CD4-positive, alpha-beta T cell (primary cell): ENCODE measurements at regions not wholly inside any gene's neighbourhood (a gene's known extent, or its start where the extent isn't known, plus 50 kb on each side); places are given as distances from the start of the nearest gene placed in this dataset.

Experiments used
- ATAC-seq: fragments of 200-7000 bp; cut with Tn5 transposase; one replicate; pipeline ENCODE4 v1.10.0; 2022; ENCODE audit warnings: mild to moderate bottlenecking; ENCODE audit not compliant: poor library complexity
- CTCF ChIA-PET: fragments of 350-600 bp; sonication (Branson Sonifier 250); formaldehyde crosslinking; loops from one replicate; lab custom pipeline; 2021; ENCODE audit warnings: antibody characterized with exemption, inconsistent platforms; lab: Charles Lee
- POLR2A ChIA-PET: fragments of 350-600 bp; sonication (Branson Sonifier 250); formaldehyde crosslinking; loops from one replicate; lab custom pipeline; 2021; ENCODE audit warnings: antibody characterized with exemption, inconsistent platforms; lab: Charles Lee
- DNase-seq, 14 experiments: peaks; one replicate each; pipeline ENCODE4 v3.0.0-alpha.2; 2013 to 2020; ENCODE audit warnings: mixed read lengths in 2 of 14
- H3K27ac ChIP-seq, 2 donors: one replicate each; pipeline versions ENCODE4 v1.5.1 to v1.7.0; 2013; ENCODE audit warnings: low read length in 2 of 2, low read depth in 1 of 2, mild to moderate bottlenecking in 1 of 2
- H3K27me3 ChIP-seq, 2 experiments: 1 replicate in 1 of 2; 2 replicates in 1 of 2; pipeline versions ENCODE4 v1.6.1 to v1.7.0; 2013; ENCODE audit warnings: low read length in 2 of 2, control low read depth in 1 of 2, mild to moderate bottlenecking in 1 of 2, moderate library complexity in 1 of 2; ENCODE audit not compliant: insufficient read depth in 2 of 2, control insufficient read depth in 1 of 2
- H3K36me3 ChIP-seq: one replicate; pipeline ENCODE4 v1.6.1; 2013; ENCODE audit warnings: low read length, control low read depth; ENCODE audit not compliant: insufficient read depth
- H3K4me1 ChIP-seq: one replicate; pipeline ENCODE4 v1.6.1; 2013; ENCODE audit warnings: low read length, control low read depth; ENCODE audit not compliant: insufficient read depth
- H3K4me3 ChIP-seq: one replicate; pipeline ENCODE4 v1.5.1; 2013; ENCODE audit warnings: mild to moderate bottlenecking, low read length, moderate library complexity
- H3K9me3 ChIP-seq, 2 experiments: 1 replicate in 1 of 2; 2 replicates in 1 of 2; pipeline versions ENCODE4 v1.6.1 to v1.7.0; 2013; ENCODE audit warnings: low read length in 2 of 2, mild to moderate bottlenecking in 2 of 2, control low read depth in 1 of 2, moderate library complexity in 1 of 2; ENCODE audit not compliant: control insufficient read depth in 1 of 2, insufficient read depth in 1 of 2
- H3K27ac Mint-ChIP-seq: one replicate; pipeline ENCODE4 v1.8.0; 2020; ENCODE audit warnings: mixed read lengths
- H3K27me3 Mint-ChIP-seq: one replicate; pipeline ENCODE4 v1.8.0; 2021; ENCODE audit warnings: mixed read lengths
- H3K36me3 Mint-ChIP-seq: one replicate; pipeline ENCODE4 v1.8.0; 2021; ENCODE audit warnings: low read depth, mixed read lengths
- H3K4me1 Mint-ChIP-seq: one replicate; pipeline ENCODE4 v1.8.0; 2021; ENCODE audit warnings: low read depth, mixed read lengths
- H3K4me3 Mint-ChIP-seq: one replicate; pipeline ENCODE4 v1.8.0; 2020; ENCODE audit warnings: mild to moderate bottlenecking, mixed read lengths
- H3K9me3 Mint-ChIP-seq: one replicate; pipeline ENCODE4 v1.8.0; 2020; ENCODE audit warnings: mixed read lengths
- intact Hi-C, 2 experiments: fragments of 100-400 bp; cut with DNase I in 1 of 2; cut with micrococcal nuclease in 1 of 2; formaldehyde crosslinking; loops; one replicate each; pipeline versions ENCODE4 v1.15.1 to v1.9.0; 2023 to 2025; cut with DNase I, micrococcal nuclease
- TF ChIP-seq, protein P1 (sequence below): fragments of 200-600 bp; IDR thresholded peaks from one replicate; pipeline ENCODE4 v1.8.0; 2022; ENCODE audit warnings: antibody characterized with exemption, mild to moderate bottlenecking

DNA sequence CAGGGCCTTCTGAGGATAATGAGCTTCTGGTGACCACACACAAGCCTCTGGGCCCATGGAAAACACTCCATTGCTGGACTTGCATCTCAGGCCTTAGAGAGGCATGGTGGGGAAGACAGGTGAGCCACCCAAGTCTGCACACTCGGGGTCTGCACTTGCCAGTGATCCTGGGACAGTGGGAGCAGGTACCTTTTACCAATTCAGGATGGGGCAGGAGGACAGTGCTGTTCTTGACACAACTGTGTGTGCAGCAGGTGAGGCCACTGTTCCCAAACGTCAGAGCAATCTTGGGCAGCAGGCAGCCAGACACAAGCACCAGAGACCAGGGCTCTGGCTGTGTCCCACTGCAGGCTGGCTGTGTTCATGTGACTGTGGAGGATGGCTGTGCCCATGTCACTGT is 221.3 kb downstream of the ERMARD start:
- ChIA-PET POLR2A (no interaction called here), CTCF (no interaction called here)
- H3K4me3 ChIP-seq = no peak overlapping the region
- Mint-ChIP-seq H3K9me3 (no peaks in the 10 kb centered on the region), H3K4me1 (no peaks in the 10 kb centered on the region), H3K27ac (no peak overlapping the region), H3K27me3 (no peaks in the 10 kb centered on the region), H3K36me3 (no peaks in the 10 kb centered on the region), H3K4me3 (no peak overlapping the region)
- H3K4me1 ChIP-seq = no peaks in the 10 kb centered on the region
- no peaks in the 10 kb centered on the region for H3K27me3 ChIP-seq
- TF ChIP-seq, protein P1, sequence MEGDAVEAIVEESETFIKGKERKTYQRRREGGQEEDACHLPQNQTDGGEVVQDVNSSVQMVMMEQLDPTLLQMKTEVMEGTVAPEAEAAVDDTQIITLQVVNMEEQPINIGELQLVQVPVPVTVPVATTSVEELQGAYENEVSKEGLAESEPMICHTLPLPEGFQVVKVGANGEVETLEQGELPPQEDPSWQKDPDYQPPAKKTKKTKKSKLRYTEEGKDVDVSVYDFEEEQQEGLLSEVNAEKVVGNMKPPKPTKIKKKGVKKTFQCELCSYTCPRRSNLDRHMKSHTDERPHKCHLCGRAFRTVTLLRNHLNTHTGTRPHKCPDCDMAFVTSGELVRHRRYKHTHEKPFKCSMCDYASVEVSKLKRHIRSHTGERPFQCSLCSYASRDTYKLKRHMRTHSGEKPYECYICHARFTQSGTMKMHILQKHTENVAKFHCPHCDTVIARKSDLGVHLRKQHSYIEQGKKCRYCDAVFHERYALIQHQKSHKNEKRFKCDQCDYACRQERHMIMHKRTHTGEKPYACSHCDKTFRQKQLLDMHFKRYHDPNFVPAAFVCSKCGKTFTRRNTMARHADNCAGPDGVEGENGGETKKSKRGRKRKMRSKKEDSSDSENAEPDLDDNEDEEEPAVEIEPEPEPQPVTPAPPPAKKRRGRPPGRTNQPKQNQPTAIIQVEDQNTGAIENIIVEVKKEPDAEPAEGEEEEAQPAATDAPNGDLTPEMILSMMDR = no peak
- ATAC-seq (no peak), DNase-seq (peak in 1 of 14 experiments; percentile 7)
- H3K9me3 ChIP-seq = no peaks in the 10 kb centered on the region
- intact Hi-C loops = no loop called here
- H3K36me3 ChIP-seq = no peaks in the 10 kb centered on the region
- no peak overlapping the region for H3K27ac ChIP-seq

DNA sequence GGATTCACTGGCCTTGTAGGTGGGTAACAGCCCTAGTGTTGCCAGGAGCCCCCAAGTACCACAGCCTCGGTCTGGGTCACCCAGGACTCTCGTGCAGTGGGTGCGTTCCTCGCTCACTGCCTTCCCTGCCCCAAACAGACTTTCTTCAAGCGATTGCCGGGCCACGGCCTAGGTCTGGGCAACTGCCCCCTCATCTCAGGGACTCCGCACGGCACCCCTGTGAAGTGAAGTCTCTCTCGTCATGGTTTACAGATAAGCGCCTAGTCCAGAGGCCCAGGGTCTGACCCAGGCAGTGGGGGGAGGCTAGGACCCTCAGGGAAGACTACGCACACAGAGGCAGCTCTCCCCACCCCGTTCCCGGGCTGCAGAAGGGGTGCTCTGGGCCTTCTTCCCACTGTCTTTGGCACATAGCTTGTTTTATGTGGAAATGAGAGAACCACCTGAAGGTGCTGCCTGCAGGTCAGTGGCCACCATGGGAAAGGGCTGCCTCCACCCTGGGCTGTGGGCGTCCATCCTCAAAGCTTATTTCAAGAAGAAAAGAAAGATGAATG is 220.8 kb downstream of the ERMARD start:
- no peaks in the 10 kb centered on the region for H3K27me3 ChIP-seq
- DNase-seq (peak in 1 of 14 experiments; percentile 27), ATAC-seq (no peak)
- TF ChIP-seq, protein P1 = no peak
- CTCF ChIA-PET = no interaction called here
- H3K4me3 ChIP-seq = no peak overlapping the region
- no peak overlapping the region for H3K27ac ChIP-seq
- Mint-ChIP-seq H3K27me3 (no peaks in the 10 kb centered on the region), H3K9me3 (no peaks in the 10 kb centered on the region), H3K4me3 (no peak overlapping the region), H3K4me1 (no peaks in the 10 kb centered on the region), H3K27ac (no peak overlapping the region), H3K36me3 (no peaks in the 10 kb centered on the region)
- intact Hi-C loops = no loop called here
- H3K9me3 ChIP-seq = no peaks in the 10 kb centered on the region
- H3K36me3 ChIP-seq = no peaks in the 10 kb centered on the region
- no peaks in the 10 kb centered on the region for H3K4me1 ChIP-seq
- POLR2A ChIA-PET = no interaction called here

DNA sequence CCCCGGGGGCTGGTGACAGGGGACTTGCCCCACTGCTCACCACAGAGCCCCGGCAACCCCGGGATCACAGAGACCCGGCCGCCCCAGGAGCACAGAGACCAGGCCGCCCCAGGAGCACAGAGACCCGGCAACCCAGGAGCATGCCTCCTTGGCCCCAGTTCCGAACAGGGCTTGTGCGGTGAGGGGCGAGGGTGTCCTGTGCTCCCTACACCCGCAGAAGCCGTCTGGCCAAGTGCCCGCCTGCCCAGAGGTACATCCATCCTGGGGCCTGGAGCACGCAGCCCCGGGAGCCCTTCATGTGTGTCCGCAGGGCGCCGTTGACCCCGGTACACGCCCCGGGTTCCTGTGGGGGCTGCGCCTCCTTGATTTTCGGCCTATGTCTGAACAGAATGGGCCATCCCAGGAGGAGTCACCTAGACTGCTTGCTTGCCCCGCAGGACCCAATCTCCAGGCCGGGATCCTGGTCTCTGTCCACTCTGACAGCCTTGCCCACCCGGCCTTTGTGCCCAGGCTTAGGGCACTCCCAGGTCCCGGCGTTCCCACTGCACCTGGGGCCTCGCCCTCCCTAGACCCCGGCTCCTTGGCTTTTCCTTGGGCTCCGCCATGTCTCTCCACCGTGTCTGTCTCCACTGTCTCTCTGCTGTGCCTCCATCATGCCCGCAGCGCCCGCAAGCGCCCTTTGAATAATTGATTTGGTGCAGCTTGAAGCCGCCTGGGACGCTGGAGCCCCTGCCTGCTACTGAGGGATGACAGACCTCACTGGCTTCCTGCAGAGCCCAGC is 219.8 kb downstream of the ERMARD start:
- Histone ChIP-seq H3K4me3 (no peak overlapping the region), H3K27me3 (no peaks in the 10 kb centered on the region), H3K9me3 (no peaks in the 10 kb centered on the region), H3K36me3 (no peaks in the 10 kb centered on the region), H3K27ac (no peak overlapping the region), H3K4me1 (no peaks in the 10 kb centered on the region)
- Mint-ChIP-seq H3K4me3 (no peak overlapping the region), H3K36me3 (no peaks in the 10 kb centered on the region), H3K4me1 (no peaks in the 10 kb centered on the region), H3K27me3 (no peaks in the 10 kb centered on the region), H3K9me3 (no peaks in the 10 kb centered on the region), H3K27ac (no peak overlapping the region)
- POLR2A ChIA-PET = no interaction called here
- ATAC-seq = no peak
- CTCF ChIA-PET = no interaction called here
- intact Hi-C loops = no loop called here
- DNase-seq = peak in 1 of 14 experiments; percentile 20
- TF ChIP-seq, protein P1 = no peak
